ENCODE measurements at regions not wholly inside any gene's neighbourhood (a gene's known extent, or its start where the extent isn't known, plus 50 kb on each side); places are given as distances from the start of the nearest gene placed in this dataset.

- no peaks in the 10 kb centered on the region for H3K27me3 ChIP-seq (ENCODE audit: control insufficient read depth, insufficient read depth, low read length)
- H3K27ac ChIP-seq (ENCODE audit: low read depth, low read length), result no peak overlapping the region
- H3K36me3 ChIP-seq (ENCODE audit: control insufficient read depth, insufficient read depth, low read length), result no peaks in the 10 kb centered on the region
- no peak overlapping the region for H3K4me3 ChIP-seq (ENCODE audit: low read length)
- no peak overlapping the region for H3K9ac ChIP-seq (ENCODE audit: low read length)
- no peaks in the 10 kb centered on the region for H3K4me1 ChIP-seq (ENCODE audit: control insufficient read depth, insufficient read depth, low read length)
Observed at GRCh38 chr10:36053775-36054174, 411.7 kb upstream of the FZD8 start.

- Histone ChIP-seq H3K4me3 (ENCODE audit: low read length) (no peak overlapping the region), H3K36me3 (ENCODE audit: control insufficient read depth, insufficient read depth, low read length) (no peaks in the 10 kb centered on the region), H3K27me3 (ENCODE audit: control insufficient read depth, insufficient read depth, low read length) (no peaks in the 10 kb centered on the region), H3K9ac (ENCODE audit: low read length) (no peak overlapping the region), H3K4me1 (ENCODE audit: control insufficient read depth, insufficient read depth, low read length) (no peaks in the 10 kb centered on the region), H3K27ac (ENCODE audit: low read depth, low read length) (no peak overlapping the region)
Observed at GRCh38 chr10:36053271-36053670, 411.2 kb upstream of the FZD8 start.

DNA sequence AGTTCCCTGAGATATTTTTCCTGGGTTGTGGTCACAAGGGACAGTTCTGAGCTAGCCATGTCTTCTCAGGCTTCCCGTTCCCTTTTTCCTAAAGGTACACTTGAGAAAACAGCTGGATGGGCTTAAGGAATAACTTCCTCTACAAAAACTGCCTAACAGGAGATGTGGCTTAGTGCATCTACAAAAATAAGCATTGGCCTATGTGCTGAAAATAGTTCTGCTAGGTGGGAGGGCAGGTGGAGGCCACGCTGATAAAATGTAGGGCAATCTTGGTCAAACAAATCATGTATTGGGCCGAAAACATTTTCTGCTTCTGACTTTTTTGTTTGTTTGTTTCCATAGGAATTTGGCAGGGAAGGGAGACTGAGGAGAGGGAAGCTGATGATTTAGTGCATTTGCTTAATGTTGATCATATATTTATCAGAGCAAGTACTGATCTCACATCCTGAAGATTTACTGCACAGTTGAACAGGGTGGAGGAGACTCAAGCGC is 409.4 kb upstream of the FZD8 start:
- Histone ChIP-seq H3K36me3 (ENCODE audit: control insufficient read depth, insufficient read depth, low read length) (no peaks in the 10 kb centered on the region), H3K4me1 (ENCODE audit: control insufficient read depth, insufficient read depth, low read length) (no peaks in the 10 kb centered on the region), H3K9ac (ENCODE audit: low read length) (no peak overlapping the region), H3K27me3 (ENCODE audit: control insufficient read depth, insufficient read depth, low read length) (no peaks in the 10 kb centered on the region), H3K27ac (ENCODE audit: low read depth, low read length) (no peak overlapping the region), H3K4me3 (ENCODE audit: low read length) (no peak overlapping the region)

- no peaks in the 10 kb centered on the region for H3K27me3 ChIP-seq (ENCODE audit: control insufficient read depth, insufficient read depth, low read length)
- H3K4me3 ChIP-seq (ENCODE audit: low read length), result no peak overlapping the region
- H3K36me3 ChIP-seq (ENCODE audit: control insufficient read depth, insufficient read depth, low read length), result no peaks in the 10 kb centered on the region
- H3K4me1 ChIP-seq (ENCODE audit: control insufficient read depth, insufficient read depth, low read length), result no peaks in the 10 kb centered on the region
- no peak overlapping the region for H3K9ac ChIP-seq (ENCODE audit: low read length)
- H3K27ac ChIP-seq (ENCODE audit: low read depth, low read length), result no peak overlapping the region
Observed at GRCh38 chr10:36050763-36051499, 408.8 kb upstream of the FZD8 start.

GRCh38 chr10:36048780-36049179 is 406.7 kb upstream of the FZD8 start:
- H3K4me3 ChIP-seq (ENCODE audit: low read length), result no peak overlapping the region

DNA sequence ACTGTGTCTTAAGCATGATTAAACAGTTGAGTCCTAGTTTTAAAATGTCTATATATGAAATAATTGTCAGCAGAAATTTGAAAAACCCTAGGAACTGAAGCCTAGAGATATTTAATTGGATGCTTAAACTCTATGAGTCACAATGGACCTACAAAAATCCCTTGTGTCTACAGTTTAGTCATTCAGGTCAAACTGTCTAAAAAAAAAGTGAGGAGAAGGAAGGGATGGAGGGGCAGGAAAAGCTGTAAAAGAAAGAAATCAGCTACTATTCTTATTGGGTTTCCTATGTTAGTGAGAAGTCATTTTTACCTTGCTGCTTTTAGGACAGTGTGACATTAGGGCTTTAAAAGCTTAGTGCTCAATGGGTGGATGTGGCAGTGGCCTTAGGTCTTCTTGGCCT is 406.1 kb upstream of the FZD8 start:
- no peak overlapping the region for H3K9ac ChIP-seq (ENCODE audit: low read length)
- H3K4me3 ChIP-seq (ENCODE audit: low read length), result no peak overlapping the region
- no peaks in the 10 kb centered on the region for H3K36me3 ChIP-seq (ENCODE audit: control insufficient read depth, insufficient read depth, low read length)
- H3K27ac ChIP-seq (ENCODE audit: low read depth, low read length), result no peak overlapping the region
- no peaks in the 10 kb centered on the region for H3K27me3 ChIP-seq (ENCODE audit: control insufficient read depth, insufficient read depth, low read length)
- no peaks in the 10 kb centered on the region for H3K4me1 ChIP-seq (ENCODE audit: control insufficient read depth, insufficient read depth, low read length)

More at GRCh38 chr10:36048780-36049179, 406.7 kb upstream of the FZD8 start:
- Histone ChIP-seq H3K4me1 (ENCODE audit: control insufficient read depth, insufficient read depth, low read length) (no peaks in the 10 kb centered on the region), H3K27ac (ENCODE audit: low read depth, low read length) (no peak overlapping the region), H3K36me3 (ENCODE audit: control insufficient read depth, insufficient read depth, low read length) (no peaks in the 10 kb centered on the region), H3K9ac (ENCODE audit: low read length) (no peak overlapping the region), H3K27me3 (ENCODE audit: control insufficient read depth, insufficient read depth, low read length) (no peaks in the 10 kb centered on the region)

DNA sequence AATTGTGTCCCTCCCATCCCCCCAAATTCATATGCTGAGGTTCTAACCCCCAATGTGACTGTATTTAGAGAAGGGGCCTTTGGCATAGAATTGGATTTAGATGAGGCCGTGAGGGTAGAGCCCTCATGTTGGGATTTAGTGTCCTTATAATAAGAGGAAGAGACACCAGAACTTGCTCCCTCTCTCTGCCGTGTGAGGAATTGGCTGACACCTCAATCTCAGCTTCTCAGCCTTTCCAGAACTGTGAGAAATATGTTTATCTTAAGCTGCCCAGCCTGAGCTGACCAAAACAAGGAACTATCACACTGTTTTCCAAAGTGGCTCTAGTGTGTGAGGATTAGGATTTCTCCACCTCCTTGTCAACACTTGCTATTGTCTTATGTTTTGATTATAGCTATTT is 400.0 kb upstream of the FZD8 start:
- Histone ChIP-seq H3K4me3 (ENCODE audit: low read length) (no peak overlapping the region), H3K36me3 (ENCODE audit: control insufficient read depth, insufficient read depth, low read length) (no peaks in the 10 kb centered on the region), H3K9ac (ENCODE audit: low read length) (no peak overlapping the region), H3K27ac (ENCODE audit: low read depth, low read length) (no peak overlapping the region), H3K27me3 (ENCODE audit: control insufficient read depth, insufficient read depth, low read length) (no peaks in the 10 kb centered on the region), H3K4me1 (ENCODE audit: control insufficient read depth, insufficient read depth, low read length) (no peaks in the 10 kb centered on the region)

DNA sequence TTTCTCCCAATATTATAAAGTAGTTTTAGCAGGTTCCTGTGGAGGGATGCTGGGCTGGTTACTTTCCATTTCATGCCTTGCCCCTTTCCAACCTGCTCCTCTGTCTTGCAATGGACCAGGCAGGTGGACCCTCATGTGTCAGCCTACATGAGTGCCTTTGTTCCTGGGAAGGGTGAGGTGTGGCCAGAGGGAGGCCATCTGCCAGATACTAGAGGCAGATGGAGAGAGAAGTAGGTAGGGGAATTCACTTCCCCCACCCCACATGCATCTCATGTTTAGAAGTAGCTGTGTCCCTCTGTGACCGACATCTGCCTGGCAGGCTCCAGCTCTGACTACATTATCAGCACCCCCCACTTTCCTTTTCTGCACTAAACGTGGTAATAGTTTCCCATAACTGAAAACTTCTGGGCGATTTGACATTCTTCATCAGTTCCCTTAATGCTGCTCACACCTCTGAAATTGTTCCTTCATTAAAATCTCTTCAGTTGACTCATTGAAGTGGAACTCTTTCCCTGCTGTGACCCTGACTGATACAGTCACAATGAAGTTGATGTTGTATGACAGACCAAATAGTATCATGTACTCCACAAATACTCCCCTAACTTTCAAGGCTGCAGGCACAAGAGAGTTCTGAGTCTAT is 396.3 kb upstream of the FZD8 start:
- Histone ChIP-seq H3K4me1 (ENCODE audit: control insufficient read depth, insufficient read depth, low read length) (no peaks in the 10 kb centered on the region), H3K4me3 (ENCODE audit: low read length) (no peak overlapping the region), H3K27ac (ENCODE audit: low read depth, low read length) (no peak overlapping the region), H3K36me3 (ENCODE audit: control insufficient read depth, insufficient read depth, low read length) (no peaks in the 10 kb centered on the region), H3K9ac (ENCODE audit: low read length) (no peak overlapping the region), H3K27me3 (ENCODE audit: control insufficient read depth, insufficient read depth, low read length) (no peaks in the 10 kb centered on the region)

GRCh38 chr10:36036137-36036536 is 394.0 kb upstream of the FZD8 start:
- Histone ChIP-seq H3K4me1 (ENCODE audit: control insufficient read depth, insufficient read depth, low read length) (no peaks in the 10 kb centered on the region), H3K36me3 (ENCODE audit: control insufficient read depth, insufficient read depth, low read length) (no peaks in the 10 kb centered on the region), H3K27ac (ENCODE audit: low read depth, low read length) (no peak overlapping the region), H3K4me3 (ENCODE audit: low read length) (no peak overlapping the region), H3K27me3 (ENCODE audit: control insufficient read depth, insufficient read depth, low read length) (no peaks in the 10 kb centered on the region), H3K9ac (ENCODE audit: low read length) (no peak overlapping the region)

- H3K36me3 ChIP-seq (ENCODE audit: control insufficient read depth, insufficient read depth, low read length), result no peaks in the 10 kb centered on the region
- H3K27ac ChIP-seq (ENCODE audit: low read depth, low read length), result no peak overlapping the region
- no peak overlapping the region for H3K4me3 ChIP-seq (ENCODE audit: low read length)
- H3K4me1 ChIP-seq (ENCODE audit: control insufficient read depth, insufficient read depth, low read length), result no peaks in the 10 kb centered on the region
- no peaks in the 10 kb centered on the region for H3K27me3 ChIP-seq (ENCODE audit: control insufficient read depth, insufficient read depth, low read length)
- H3K9ac ChIP-seq (ENCODE audit: low read length), result no peak overlapping the region
Observed at GRCh38 chr10:36033808-36034207, 391.7 kb upstream of the FZD8 start.

DNA sequence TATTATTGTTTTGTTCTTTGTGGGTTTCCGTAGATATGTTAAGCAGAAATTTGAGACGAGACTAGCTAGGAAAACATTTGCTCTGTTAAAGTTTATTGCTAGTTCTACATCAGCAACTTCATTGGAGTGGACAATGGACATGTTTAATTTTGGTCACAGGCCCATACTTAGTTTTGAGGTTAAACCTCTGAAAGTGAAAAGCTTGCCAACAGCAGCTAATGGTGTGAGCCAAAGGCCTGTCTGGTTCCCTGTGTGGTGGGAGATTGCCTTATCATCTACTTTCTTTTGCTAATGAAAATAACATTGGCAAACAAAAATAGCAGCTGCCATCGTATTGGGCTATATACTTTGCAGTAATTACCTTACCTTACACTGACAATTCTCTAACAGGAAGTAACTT is 388.4 kb upstream of the FZD8 start:
- H3K9ac ChIP-seq (ENCODE audit: low read length), result no peak overlapping the region
- H3K27ac ChIP-seq (ENCODE audit: low read depth, low read length), result no peak overlapping the region
- no peaks in the 10 kb centered on the region for H3K36me3 ChIP-seq (ENCODE audit: control insufficient read depth, insufficient read depth, low read length)
- no peaks in the 10 kb centered on the region for H3K27me3 ChIP-seq (ENCODE audit: control insufficient read depth, insufficient read depth, low read length)
- no peak overlapping the region for H3K4me3 ChIP-seq (ENCODE audit: low read length)
- no peaks in the 10 kb centered on the region for H3K4me1 ChIP-seq (ENCODE audit: control insufficient read depth, insufficient read depth, low read length)

DNA sequence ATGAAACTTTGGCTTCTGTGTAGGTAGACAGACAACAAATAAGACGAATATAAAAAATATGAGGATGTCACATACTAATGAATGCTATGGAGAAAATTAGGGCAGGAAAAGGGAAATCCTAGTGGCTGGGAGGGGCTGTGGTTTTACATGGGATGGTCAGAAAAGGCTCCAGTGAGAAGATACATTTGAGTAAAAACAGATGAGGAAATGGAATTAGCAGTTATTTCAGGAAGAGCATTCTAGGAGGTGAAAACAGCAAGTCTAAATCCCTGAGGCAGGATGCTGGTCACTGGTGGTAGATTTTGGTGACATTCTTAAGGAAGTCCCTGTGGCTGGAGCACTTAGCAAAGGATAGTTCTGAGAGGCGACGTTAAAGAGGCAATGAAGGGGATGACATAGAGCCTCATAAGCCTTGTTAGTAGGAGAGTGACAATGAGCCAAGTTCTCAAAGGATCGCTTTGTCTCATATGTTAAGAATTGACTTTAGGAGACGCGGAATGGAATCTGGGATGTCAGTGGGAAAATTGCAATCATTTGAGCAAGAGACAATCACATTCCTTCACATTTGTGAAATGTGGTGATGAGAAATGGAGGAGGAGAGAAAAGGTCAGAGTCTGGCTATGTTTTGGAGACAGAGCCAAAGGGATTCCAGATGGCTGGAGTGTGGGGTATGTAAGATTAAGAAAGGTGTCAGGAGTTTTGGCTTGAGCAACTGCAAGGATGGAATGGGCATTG is 384.7 kb upstream of the FZD8 start:
- H3K27ac ChIP-seq (ENCODE audit: low read depth, low read length), result no peak overlapping the region
- H3K36me3 ChIP-seq (ENCODE audit: control insufficient read depth, insufficient read depth, low read length), result no peaks in the 10 kb centered on the region
- no peaks in the 10 kb centered on the region for H3K4me1 ChIP-seq (ENCODE audit: control insufficient read depth, insufficient read depth, low read length)
- no peak overlapping the region for H3K9ac ChIP-seq (ENCODE audit: low read length)
- no peaks in the 10 kb centered on the region for H3K27me3 ChIP-seq (ENCODE audit: control insufficient read depth, insufficient read depth, low read length)
- H3K4me3 ChIP-seq (ENCODE audit: low read length), result no peak overlapping the region

All from rectal smooth muscle tissue (tissue), 1 donor.